SKM-1 treated with dmso at 0.1 percent for 144 hours (cell line): ENCODE measurements at regions not wholly inside any gene's neighbourhood (a gene's known extent, or its start where the extent isn't known, plus 50 kb on each side); places are given as distances from the start of the nearest gene placed in this dataset.
"Not testable (repeated sequence)": the region's sequence is repeated elsewhere in the genome, so short reads cannot be mapped to it uniquely, and the experiment has no call there.

Source experiments
- DNase-seq: peaks from one replicate; lab custom pipeline; 2025; ENCODE audit not compliant: unreplicated experiment; lab: John Stamatoyannopoulos, UW

- DNase-seq = no peak
These were observed 222.6 kb upstream of the SMIM31 start for GRCh38 chr4:164531336-164531735.

DNA sequence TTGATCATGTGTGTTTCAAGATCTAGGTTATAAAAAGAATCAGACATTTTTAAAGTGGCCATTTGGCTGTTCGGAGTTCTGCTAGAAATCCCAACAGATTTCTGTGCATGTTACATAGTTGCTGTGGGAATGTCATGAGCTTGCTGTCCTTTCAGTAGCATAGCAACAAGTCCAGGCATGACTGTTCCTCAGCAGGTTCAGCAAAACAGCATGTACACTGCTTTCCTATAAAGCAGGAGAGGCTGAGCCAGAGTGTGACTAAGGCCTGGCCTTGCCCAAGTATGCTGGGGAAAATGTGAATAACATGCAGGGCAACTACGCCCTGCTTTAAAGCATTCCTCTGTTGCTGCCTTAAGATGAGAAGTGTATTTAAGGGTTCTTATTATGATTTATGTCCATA lies 217.1 kb upstream of the SMIM31 start:
- DNase-seq = no peak

DNA sequence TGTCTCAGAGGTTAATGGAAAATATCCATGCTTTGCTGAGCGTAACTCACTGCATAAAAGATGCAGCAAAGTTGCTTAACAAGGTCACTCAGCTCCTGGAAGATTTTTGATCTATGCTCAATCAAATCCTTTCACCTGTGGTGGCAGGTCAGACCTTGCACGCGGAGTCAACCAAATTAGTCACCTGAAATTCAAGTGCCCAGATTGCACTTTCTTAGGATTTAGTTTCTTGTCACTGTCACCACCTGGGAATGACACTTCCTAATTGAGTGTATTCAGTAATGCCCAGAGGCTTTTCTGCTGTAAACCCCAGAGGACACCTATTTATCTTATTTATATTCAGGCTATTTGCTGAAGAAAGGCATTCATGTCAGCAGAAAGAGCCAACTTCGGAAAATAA lies 215.8 kb upstream of the SMIM31 start:
- no peak for DNase-seq

DNA sequence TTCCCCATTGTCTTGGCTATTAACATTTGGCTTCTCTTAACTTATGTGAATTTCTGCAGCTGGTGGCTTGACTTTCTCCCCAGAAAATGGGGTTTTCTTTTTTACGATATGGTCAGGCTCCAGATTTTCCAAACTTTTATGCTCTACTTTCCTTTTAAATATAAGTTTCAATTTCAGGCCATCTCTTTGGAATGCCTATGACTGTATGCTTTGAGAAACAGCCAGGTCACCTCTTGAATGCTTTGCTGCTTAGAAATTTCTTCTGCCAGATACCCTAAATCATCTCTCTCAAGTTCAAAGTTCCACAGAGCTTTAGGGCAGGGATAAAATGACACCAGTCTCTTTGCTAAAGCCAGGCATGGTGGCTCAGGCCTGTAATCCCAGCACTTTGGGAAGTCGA lies 212.9 kb upstream of the SMIM31 start:
- no peak for DNase-seq

DNA sequence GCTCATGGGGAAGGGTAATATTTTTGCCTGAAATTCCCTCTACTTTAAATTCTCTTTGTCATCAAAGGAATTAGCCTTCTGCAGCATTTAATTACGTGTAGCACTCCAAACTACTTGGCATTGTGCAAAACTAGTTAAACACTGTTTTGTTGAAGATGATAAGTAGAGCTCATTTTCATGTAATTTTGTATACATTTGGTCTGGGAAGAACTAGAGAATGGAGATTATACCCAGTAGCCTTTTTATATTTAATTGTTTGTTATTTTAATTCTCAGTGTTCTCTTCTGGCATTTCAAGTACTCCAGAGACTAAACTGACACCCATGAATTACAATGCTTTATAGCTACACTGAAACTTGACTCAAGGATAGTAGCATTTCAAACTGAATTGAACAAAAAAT lies 211.5 kb upstream of the SMIM31 start:
- DNase-seq = no peak

DNA sequence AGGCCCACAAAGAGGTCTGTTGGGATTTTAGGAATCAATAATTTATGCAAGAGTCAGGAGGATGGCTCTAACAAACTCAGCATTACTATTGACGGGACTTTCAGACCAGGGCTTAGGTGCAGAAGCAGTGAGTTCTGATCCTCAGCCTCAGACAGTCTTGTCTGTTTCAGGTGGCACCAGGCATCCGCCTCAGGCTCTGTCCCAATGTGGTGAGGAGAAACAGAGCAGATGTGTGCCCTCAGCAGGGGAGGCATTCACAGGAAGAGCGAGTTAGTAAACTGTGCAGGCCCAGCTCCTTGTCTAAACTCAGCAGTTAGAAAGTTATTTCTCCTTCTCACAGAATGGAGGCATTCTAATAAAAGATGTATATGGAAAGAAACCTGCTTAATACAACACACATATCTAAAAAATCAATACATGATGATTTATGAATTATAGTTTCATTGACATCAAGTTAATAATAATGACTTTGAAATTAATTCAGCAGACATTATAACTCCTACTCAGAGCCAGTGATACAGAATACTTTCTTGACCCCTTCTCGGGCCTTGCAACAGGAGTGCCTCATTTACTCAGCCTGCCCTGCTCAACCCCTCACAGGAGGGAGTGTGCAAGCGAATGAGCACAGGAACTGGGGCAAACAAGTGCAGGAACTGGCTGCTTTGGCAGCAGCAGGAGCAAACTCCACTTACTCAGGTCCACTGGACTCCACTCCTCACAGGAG lies 202.8 kb upstream of the SMIM31 start:
- no peak for DNase-seq

- no peak for DNase-seq
These were observed 202.3 kb upstream of the SMIM31 start for GRCh38 chr4:164551713-164552040.

DNA sequence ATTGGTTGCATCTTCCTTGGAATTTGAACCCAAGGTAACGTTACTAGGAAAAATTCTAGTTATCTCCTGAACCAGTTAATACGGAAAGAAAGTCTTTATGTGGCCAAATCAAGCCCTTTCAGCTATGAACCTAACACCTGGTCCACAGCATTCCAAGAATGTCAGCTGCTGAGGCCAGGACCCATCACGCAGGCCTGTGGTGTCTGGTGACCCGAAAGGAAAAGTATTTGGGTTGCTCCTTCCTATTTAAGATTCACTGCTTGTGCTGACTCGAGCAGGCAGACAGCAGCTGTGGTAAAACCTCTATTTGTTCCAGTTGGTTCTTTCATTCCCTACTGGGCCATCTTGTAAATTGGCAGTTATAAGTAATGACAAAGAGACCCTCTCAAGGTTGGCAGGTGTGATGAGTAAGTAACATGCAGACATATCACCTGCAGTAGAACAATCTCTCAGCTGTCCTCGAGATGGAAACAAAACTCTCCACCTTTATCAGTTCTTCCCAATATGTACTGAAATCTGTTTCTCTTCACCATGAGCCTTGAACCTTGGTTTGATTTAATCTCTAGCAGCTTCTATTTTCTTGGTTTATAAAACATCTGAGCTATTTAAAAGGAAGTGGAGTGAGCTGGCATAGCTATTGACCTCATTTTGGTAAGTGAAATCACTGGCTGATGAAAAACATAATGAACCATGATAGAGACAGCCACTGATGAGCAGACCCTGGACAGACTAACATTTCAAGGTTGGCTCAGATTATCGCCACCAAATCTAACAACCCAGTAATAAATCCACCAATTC lies 182.1 kb upstream of the SMIM31 start:
- no peak for DNase-seq

GRCh38 chr4:164572877-164573279 lies 181.1 kb upstream of the SMIM31 start:
- no peak for DNase-seq

DNA sequence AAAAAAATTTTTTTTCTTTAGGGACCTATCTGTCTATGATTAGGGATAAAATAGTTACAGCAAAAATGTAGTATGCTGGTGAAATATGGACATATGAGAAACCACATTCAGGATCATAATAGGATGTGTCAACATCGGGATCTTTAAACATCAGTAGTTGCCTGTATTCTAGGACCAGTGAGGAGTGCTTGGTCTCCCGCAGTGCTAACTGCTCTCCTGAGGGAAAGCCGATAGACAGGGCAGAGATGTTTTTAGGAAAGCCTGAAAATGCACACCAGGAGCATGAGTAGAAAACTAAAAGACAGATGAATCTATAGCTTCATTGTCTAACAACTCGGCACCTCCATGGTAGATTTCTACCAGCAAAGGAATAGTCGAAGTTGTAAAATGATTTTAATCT lies 178.1 kb upstream of the SMIM31 start:
- no peak for DNase-seq

DNA sequence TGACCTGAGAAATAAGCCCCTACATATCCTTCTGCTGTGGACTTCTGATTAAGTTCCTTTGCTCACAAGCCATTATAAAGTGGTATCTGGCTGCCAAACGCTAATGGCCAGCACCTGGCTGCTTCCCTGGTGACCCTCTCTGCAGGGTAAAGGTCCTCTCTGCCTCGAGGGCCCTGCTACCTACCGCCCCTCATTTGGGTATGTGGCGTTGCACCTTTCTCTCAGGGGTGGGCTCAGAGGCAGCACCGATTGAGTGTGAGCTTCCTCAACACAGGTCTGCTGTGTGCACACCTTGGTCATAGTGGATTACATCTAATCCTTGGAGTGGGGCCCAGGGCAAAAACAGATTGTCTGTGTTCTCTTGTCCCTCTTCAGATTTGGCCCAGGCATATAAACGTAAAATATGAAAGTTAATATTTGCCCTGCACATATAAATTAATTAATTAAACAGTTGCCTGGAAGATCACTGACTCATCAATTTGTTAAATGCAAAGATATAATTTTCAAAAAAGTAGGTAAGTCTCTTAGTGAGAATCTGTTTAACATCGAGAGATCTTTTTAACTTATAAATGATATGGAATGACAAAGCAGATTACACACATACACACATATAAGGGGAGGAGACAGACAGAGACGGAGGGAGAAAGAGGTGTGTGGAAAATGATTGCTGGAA lies 174.5 kb upstream of the SMIM31 start:
- DNase-seq = no peak

DNA sequence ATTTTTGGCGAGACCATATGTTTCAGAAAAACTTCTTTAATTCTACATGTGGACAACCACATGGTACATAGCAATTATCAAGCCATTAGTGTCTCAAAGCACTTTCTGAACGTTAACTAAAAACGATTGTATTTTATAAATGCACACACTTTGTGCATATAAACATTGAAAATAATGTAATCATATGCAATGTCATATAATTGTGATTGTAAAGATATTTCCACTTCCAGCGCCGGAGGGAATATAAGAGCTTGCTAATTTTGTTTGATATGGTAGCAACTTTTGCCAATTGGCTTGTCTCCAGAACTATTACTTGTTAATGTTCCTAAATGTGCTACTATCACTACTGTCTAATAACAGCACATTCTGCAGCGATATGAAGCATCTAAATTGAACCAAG lies 162.3 kb upstream of the SMIM31 start:
- DNase-seq = no peak

DNA sequence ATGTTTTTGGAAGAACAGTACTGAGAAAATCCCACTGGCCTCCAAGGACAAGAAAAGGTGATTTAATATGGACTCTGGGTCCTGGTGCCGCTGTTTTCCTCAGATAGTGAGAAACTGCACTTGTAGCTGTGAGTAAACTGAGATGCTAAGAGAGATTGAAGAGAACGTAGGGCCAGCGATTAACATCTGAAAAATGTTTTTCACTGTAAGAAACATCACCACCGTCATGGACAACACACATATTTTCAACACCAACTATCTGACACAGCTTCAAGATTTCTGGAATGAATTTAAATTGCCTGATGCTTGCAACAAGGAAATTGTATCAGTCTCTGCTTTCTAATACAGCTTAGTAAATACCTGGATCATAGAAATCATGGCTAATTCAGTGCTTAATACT lies 158.2 kb upstream of the SMIM31 start:
- DNase-seq = no peak

GRCh38 chr4:164596318-164596878 lies 157.5 kb upstream of the SMIM31 start:
- no peak for DNase-seq

- DNase-seq = no peak
These were observed 157.0 kb upstream of the SMIM31 start for GRCh38 chr4:164596927-164597326.

DNA sequence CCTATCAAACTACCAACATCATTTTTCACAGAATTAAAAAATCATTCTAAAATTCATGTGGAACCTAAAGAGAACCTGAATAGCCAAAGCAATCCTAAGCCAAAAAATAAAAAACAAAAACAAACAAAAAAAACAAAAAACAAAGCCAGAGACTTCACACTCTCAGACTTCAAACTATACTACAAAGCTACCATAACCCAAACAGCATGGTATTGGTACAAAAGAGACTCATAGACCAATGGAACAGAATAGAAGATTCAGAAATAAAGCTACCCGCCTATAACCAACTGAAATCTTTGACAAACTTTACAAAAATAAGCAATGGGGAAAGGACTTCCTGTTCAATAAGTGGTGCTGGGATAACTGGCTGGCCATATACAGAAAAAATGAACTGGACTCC lies 152.3 kb upstream of the SMIM31 start:
- no peak for DNase-seq

DNA sequence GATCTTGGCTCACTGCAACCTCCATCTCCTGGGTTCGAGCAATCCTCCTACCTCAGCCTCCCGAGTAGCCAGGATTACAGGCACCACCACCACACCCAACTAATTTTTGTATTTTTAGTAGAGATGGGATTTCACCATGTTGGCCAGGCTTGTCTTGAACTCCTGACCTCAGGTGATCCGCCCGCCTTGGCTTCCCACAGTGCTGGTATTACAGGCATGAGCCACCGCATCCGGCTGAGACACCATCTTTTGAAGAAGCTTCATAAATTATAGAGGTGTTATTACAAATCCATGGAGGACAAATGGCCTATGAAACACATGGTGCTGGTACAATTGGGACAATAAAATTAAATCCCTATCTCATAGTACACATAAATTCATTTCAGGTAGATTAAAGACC lies 148.1 kb upstream of the SMIM31 start:
- DNase-seq = not testable (repeated sequence)

GRCh38 chr4:164606478-164606877 lies 147.5 kb upstream of the SMIM31 start:
- no peak for DNase-seq

DNA sequence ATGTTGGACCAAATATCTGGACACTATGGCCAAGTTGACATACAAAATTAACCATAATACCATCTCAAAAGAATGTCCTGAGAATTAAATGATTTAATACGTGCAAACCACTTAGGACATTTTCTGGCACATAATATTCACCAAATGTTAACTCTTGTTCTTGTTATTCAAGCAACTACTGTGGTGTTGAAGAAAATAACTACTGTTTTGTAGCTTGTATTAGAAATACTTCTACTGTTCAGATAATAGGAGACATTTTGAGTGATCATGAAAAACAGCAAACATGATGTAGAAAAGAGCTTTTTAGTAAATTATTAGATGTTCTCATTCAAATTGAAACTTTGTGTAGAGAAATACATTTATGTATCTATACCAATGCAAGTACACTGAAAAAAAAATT lies 140.7 kb upstream of the SMIM31 start:
- no peak for DNase-seq

DNA sequence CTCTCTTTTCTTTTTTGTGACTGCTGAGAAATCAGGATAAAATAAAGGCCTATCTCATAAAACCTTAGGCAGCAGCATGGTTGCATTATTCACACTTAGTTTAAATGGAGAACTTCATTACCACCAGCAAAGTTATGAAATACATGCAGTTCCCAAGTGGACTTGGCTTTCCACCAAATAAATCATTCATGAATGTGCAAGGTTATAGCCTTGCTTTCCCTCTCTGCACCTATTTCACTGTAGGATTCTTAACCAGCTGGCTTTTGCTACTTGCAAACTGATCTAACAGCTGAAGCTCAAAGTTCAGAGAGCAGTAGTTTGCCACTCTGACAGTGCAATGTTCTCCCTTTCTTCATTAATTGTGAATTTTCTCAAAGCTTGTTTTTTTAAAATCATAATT lies 140.1 kb upstream of the SMIM31 start:
- no peak for DNase-seq

DNA sequence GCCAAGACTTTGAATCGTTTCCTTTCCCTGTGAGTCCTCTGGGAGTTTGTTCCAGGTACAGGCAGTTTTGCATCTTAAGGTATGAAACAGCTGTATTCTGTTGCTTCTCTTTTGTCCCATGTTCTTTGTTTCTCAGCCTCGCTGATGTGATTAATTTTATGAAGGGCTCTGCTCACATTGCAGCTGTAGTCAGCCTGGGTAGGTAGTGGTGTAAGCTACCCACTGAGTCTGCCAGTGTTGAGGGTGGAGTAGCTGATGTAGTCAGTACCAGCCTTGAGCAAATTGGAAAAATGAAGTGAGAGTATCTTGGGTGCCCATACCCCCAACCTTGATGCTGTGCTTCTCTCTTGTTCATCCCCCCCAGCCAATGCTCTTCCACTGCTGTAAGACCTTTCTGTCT lies 139.6 kb upstream of the SMIM31 start:
- DNase-seq = no peak

- no peak for DNase-seq
These were observed 138.9 kb upstream of the SMIM31 start for GRCh38 chr4:164614999-164615398.
